Cerebellar nuclear complex (tissue), 1 donor: ENCODE measurements at regions not wholly inside any gene's neighbourhood (a gene's known extent, or its start where the extent isn't known, plus 50 kb on each side); places are given as distances from the start of the nearest gene placed in this dataset.
A peak's percentile ranks its signal among the peaks of the same experiment; 100 is the strongest.
"Not testable (repeated sequence)": the region's sequence is repeated elsewhere in the genome, so short reads cannot be mapped to it uniquely, and the experiment has no call there.

Experiments used
- DNase-seq, 2 experiments: peaks; one replicate each; lab custom pipeline; 2025; lab: John Stamatoyannopoulos, UW

DNA sequence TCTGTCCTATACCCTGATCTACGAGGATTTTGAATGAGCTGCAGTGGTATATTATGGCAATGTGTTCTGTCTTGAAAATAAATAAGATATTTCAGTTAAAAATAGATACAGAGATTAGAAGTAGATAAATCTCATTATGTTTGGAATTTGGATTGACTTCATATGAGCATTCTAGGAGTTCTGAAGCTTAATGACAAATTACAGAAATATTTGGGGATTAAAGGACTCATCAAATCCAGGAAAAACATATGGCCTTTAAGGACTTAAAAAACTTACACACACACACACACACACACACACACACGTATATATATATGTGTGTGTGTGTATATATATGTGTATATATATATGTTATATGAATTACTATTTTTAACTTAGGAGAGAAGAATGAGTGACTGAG lies 446.9 kb upstream of the CD180 start:
- DNase-seq, result no peak

DNA sequence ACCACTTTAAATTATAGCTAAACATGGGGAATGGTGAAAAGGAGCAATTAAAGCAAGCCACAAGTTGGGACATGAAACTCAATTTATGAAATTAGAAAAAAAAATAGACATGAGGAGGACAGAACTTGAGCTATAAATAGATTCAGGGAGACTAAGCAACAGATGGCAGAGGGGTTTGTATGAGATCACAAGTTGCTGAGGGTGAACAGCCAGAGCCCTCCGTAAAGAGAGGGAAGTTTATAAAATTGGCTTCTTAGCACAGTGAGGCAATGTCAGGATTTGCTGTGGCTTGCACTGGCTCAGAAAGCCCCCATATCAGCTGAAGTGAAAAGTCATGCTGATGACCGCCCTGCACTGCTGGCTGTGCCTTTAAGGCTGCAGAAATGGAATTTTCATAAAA lies 443.4 kb upstream of the CD180 start:
- DNase-seq, result peak in 1 of 2 experiments; percentile 42

DNA sequence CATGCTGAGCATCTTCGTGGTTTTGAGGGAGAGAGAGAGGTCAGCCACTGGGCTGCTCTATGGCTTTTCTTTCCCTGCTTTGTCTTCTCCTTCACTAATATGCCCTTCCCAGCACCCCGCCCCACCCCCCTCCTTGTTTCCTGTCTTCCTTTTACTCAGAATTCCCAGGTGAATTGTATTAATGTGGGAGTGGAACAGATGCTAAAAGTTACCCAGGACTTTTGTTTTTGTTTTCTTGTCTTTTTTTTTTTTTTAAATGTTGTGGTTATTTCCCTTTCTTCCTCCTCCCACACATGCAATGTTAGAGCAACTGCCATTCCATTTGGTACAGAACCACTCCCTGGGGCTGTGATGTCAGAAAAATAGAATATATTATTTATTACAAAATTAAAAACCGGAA lies 442.7 kb upstream of the CD180 start:
- no peak for DNase-seq

DNA sequence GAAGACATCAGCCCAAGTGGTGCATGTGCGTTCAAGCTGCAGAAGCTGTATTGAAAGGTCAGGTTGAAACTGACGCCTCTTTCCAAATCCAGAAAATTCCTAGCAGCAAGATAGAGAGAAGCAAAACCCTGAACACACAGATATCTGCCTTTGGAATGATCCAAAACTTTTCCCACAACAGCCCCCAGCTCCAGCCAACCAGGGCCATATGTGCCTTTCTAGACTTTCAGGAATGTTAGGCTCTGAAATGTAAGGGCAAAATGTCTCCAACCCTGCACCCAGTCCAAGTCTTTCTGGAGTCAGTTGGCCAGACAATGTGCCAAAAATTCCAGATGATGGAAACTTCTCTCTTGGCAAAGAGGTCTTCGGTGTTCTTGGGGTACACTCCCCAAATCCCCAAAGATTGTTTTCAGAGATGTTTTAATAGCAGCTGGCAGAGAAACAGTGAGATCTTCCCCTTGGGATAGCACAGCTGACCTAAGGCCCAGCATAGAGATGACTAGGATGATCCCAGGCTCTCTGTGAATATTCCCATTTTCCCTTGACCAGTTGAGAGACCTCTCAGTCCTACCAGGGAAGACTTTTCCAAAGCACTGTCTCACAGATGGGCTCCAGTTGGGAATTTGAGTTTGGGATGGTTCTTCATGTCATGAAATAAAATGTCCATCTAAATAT lies 440.4 kb upstream of the CD180 start:
- DNase-seq, result no peak

DNA sequence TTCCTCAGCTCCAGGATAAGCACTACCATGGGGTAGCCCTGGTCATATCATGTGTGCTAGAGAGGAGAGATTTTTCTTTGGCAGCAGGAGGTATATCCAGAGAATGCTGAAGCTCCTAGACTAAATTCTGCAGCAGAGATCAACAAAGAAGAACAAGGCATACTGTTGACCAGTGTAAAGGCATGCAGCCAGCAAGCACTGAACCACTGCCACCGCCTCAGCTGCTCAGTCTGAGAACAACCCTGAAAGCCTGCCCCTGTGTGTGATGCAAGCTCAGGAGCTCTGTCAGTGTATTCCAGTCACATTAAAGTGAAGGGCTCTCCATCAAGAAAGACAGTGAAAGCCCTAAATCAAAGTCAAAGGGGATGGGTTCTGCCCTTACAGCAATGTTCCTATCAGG lies 439.5 kb upstream of the CD180 start:
- peak in 1 of 2 experiments; percentile 33 for DNase-seq

DNA sequence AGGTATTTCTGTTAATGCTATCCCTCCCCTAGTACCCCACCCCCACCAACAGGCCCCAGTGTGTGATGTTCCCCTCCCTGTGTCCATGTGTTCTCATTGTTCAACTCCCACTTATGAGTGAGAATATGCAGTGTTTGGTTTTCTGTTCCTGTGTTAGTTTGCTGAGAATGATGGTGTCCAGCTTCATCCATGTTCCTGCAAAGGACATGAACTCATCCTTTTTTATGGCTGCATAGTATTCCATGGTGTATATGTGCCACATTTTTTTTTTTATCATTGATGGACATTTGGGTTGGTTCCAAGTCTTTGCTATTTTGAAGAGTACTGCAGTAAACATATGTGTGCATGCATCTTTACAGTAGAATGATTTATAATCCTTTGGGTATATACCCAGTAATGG lies 430.5 kb upstream of the CD180 start:
- not testable (repeated sequence) for DNase-seq

DNA sequence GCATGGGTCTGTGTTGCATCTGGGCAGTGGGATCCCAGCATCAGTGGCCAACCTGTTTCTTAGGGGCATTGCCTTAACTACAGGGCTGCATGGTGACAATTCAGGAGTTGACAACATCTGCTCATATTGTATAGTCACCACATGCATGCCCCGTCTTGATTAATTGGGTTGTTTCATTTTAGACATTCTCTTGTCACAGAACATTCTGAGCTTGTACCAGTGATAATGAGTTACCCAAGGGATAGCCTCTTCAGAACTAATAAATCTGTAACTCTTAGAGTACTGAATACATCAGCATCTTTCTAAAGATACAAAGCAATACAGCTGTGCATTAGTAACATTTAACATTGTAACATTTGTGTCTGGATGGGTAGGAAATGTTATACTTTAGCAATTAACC lies 426.5 kb upstream of the CD180 start:
- DNase-seq, result no peak

DNA sequence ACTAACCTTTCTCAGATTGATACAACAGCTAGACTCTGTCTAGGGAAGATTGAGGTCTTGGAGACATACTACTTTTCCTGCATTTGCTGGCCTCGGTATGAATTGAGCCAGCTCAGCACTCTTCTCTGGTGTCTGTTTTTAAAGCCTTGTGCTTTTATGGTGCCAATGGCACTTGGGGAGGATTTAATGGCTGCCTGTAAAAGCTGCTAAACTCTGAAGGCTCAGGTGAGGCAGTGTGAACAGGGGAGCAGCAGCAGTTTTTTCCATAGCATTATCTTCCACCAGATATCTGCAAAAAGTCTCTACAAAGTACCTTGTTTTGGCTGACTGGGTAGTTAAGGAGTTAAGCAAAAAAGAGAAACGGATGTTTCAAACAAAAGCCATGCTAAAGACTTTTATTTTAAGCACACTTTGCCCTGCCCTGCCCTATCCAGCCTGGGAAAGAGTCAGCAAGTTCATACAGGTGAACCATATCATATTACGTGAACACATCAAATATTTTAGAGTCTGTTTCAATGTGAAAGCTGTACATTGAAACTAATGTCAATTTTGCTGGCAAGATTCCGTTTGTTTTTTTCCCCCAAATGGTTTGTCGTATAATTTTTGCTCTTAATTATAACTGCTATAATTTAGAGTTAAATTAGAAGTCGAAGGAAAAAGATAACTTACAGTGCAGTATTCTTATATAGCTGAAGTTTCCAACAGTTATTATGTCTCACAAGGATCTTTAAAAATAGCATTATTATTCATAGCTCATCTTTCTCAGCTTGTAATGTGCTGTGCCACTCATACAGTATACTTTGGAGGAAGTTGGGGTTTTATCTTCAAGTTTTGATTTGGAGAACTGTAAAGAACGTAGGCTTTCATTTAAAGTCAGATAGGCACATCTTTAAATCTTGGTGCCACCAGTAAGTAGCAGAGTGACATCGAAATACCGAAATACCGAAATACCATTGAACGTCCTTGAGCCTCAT lies 424.1 kb upstream of the CD180 start:
- DNase-seq, result no peak

DNA sequence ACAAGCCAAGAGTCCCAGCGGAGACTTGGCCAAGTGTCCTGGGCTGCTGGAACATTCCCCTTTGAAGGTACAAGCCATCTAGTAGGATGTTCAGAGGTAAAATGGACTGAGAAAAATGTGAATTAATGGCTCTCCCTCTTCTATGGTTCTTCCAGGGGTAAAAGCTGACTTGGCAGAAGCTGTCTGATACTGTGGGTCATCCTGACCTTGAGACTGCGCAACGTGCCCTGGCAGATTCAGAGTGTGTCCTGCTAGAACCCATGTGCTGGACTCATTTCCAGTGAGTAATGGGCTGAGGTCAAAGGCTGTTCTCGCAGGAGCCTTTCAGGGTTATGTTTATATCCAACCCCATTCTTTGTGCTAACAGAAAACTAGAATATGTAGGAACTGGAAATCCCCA lies 423.0 kb upstream of the CD180 start:
- DNase-seq, result no peak

DNA sequence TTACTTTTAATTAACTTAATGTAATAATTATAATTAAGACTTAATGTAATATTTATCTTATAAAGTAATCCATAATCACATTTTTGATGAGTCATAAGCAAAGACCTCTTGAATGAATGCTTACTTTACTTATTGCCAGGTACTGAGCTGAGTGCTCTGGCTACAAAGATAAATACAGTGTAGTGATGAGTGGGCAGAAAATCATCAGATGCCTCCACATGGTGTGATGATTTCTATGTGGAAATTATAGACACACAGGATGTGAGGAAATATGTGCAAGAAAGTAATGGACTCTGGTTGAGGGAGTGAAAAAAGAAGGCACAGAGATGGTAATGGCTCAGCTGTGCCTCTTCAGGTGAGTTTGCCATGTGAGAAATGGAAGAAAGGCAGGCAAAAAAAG lies 422.6 kb upstream of the CD180 start:
- no peak for DNase-seq

DNA sequence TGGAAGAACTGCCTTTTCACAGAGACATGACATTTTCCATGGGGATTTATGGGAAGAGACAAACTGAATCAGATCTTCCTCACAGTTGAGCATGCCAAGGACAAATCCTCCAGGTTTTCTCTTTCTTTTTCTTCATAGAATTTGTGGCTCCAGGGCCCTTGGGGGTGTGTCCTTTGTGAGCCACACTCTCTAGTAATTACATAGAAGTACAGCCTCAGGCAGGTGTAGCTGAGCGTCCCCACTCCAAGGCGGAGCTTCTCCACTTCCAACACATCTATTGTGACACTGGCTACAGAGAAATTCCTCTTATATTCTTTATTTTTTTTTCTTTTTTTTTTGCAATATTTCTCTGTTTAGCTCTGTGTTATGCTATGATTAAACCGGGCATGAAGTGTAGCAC lies 420.5 kb upstream of the CD180 start:
- DNase-seq, result no peak

DNA sequence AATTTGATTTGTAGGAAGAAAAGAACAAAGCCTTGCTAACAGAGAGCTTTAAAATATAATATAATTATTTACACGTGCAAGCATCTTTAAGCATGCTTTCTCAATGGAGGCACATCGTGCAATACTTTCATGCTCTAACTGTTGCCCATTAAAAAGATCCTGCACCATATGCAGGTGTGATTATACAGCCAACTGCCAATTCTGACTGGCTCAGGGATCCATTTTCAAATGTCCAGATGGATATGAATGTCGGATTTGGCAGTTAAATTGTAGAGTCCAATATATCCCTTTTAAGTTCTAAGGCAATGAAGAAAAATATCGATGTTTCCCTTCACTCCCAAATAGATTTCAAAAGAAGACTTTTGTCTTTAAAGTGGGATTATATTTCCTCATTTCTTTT lies 416.4 kb upstream of the CD180 start:
- peak in 1 of 2 experiments; percentile 42 for DNase-seq

DNA sequence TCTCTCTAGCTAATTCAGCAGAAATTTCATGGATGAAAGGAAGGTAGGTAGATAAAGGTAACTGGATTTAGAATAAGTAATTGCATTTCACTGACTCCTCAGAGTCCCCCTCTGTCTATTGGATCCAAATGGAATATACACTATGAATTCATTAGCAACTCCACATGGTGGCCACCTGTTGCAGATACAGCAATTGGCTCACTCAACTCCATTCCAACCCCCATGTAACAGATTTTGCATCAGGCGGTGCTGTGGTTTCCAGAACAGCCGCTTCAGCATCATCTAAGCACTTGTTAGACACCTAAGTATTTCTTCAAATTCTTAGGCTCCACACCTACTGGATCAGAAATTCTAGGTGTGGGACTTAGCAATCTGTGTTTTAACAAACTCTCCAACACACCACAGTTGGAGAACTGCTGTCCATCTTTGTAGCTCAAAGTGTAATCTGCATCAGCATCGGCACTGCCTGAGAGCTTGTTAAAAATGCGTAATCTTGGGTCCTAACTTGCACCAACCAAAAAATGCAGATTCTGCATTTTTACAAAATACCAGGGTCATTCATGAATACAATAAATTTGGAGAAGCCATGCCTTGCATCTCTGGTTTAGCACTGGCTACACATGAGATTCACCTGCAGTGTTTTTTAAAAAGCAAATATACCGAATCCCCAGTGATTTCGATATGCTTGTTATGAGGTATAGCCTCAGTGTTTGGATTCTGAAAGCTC lies 413.8 kb upstream of the CD180 start:
- no peak for DNase-seq

DNA sequence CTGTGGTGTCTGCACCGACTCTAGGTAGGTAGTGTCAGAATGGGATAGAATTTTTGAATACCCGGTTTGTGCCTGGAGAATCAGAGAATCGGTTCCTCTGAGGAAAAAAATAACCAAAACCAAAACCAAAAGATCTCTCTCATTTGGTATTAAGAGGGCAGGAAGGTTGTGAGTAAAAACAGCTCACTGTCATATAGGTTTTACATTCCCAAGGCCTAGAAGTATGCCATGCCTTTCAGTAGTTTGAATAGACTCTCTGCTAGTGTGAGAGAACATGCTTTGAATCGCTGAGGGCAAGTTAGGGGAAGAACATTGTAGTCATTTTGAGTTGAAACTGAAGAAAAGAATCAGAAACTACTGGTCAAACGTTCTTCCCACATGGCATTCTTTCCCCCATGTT lies 411.4 kb upstream of the CD180 start:
- DNase-seq, result no peak

DNA sequence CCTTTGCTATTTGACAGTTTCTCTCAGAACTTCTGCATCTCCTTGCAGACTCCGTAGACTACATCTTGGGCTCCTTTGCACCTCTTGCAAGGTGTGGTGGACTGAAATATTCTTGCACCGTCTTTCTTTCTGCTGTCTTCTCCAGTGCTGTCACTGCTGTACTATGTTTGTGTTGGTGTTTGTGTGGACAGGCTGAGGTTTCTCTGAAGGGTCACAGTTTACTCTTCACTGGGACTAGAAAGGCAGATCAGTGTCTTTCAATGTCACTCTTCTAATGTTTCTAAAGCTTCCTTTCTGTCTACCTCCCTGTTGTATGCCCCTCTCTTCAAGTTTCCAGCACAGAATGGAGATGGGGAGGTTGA lies 410.0 kb upstream of the CD180 start:
- DNase-seq, result no peak

DNA sequence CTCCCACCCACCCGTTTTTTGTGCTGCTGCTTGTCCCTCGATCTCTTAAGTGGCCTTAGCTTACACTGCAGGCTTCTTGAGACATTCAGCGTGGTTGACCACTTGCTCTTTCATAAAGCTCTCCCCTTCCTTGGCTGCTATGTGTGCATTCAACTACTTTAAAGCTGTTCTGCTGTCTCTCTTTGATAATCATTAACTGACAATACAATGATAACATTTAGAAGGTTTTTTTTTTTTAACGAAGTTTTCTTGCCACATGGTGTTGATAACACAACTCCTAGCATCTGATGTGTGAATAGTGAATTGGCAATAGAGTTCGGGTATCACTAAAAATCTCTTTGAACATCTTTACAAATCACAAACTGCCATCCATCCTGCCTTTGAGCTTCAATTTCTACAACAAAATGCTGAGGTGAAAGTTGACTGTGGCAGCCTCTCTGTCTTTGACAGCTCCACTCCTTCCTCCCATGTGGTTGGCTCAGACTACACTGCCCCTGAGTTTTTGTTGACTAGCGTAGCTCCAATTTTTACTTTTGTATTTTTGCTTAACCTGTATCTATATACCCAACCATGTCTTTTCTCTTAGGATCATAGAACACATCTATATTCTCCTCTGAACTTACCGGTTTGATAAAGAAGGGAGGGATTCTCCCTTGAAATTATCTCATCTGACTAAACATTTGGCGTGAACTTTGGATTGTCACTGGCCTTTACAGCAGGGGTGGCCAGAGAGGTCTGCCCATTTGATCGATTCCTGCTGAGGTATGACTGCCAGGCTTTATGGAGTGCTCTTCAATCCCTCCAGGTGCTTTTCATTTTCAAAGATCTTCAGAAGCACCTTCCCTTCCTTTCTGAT lies 409.4 kb upstream of the CD180 start:
- DNase-seq, result no peak

DNA sequence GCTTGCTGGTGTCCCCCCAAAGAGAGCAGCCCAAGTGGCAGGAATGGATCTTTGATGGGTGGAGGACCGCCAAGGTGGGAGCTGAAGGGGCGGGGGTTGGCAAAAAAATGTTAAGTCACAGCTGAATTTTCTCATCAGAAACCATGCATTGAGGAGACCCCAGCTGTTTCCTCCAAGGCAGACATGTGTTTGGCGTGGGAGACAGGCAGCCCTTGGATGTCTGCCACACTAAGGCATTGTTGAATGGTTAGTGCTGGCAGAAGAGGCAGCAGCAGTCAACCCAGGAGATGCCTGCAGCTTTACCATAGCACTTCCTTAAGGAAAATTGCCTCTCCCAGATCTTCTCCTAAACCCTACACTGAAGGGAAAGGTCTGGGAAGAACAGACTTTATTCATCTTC lies 394.9 kb upstream of the CD180 start:
- DNase-seq, result no peak

DNA sequence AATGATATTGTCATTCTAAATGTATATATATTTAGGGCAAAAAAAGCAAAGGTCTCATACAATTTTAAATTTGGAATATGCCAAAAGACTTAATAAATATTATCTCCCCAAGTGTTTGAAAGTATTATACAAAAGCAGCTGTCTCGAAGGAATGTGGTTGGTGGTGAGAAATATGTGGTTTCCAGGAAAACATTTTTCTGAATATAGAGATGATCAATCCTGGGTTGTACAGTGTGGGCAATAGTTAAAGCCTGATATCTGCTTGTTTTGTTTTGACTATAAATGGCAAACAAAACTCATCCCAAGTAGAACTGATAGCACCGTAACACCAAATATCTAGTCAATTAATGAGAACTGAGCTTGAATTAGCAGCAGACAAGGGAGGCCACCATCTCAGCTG lies 391.8 kb upstream of the CD180 start:
- DNase-seq, result no peak

DNA sequence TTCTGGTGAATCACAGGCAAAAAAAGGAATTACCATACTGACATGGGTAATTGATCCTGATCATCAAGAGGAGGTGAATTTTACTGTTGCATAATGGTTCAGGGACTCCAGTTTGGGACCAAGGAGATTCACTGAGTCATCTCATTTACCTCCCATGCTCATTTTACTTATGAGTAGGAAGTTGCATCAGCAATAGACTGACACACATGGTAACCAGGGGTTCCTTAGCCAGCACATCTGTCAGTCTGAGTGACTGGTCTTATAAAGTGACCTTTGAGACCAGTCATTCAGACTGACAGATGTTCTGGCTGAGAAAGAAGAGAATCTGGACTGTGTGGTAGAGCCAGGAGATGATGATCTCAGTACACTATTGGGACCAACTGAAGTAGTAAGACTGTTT lies 384.6 kb upstream of the CD180 start:
- no peak for DNase-seq

DNA sequence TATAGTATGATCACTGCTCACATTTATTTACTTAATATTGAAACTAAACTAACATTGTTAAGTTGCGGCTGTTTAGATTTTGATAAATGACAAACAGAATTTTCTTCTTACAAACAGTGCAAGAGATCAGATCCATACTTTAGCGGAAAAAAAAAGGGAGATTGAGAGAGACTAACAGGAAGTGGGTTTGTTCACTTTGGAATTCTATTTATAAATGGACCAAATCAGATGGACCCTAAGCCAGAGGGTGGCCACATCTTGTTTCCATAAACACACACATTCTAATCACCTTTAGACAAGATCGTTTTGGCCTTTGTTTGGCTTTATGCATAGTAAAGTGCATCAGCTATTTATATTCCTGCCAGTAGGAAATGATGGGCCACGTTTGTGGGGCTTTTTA lies 381.4 kb upstream of the CD180 start:
- DNase-seq, result no peak

DNA sequence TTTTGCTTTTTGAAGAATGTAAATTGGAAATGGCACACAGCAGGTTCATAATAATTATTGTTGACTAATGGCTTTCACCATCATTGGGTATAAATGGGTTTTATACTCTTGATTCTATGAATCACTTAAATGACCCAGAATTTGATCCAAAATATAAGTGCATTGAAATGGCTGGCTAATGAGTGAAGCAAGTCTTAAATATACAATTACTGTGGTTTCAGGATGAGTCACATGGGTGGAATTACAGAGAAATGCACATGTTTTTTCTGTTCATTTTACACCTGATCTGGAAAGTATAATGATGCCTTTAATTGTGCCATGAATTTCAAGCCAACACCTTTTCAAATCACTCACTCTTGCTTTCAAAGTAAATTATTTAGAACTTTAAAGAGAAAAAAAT lies 380.8 kb upstream of the CD180 start:
- no peak for DNase-seq

DNA sequence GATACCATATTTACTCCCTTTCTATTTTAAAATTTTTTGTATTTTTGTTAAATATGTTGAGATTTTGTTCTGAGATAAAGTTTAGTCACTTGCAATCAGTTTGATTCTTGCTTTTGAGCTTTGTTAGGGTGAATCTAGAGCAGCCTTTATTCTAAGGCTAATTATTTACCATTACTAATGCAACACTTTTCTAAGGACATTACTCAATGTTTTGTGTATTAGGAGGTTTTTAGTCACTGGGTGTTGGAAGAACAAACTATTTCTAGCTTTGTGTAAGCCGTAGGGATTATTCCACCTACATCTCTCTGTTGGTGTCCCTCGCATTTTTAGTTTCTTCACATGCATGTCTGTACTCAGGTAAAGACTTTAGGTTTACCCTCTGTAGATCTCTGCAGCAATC lies 379.5 kb upstream of the CD180 start:
- DNase-seq, result no peak
